ENCODE measurements at regions not wholly inside any gene's neighbourhood (a gene's known extent, or its start where the extent isn't known, plus 50 kb on each side); places are given as distances from the start of the nearest gene placed in this dataset.

- no peak overlapping the region for H3K4me3 ChIP-seq
- WGBS, 2 donors = 82 to 85% methylated on average over 2 of the region's 2 CpGs
- intact Hi-C loops (cut with DNase I) = no loop called here
- DNase-seq = no peak
- no peaks in the 10 kb centered on the region for H3K9me3 ChIP-seq
- H3K36me3 ChIP-seq = no peaks in the 10 kb centered on the region
- H3K4me1 ChIP-seq = peaks cover 0 to 8% (median 0%) of the 10 kb centered on the region in 4 donors
- TF ChIP-seq CTCF (IDR thresholded peaks at IDR 0.05) = no peak
- no peak for TF ChIP-seq POLR2A (IDR thresholded peaks at IDR 0.05)
- TF ChIP-seq POLR2AphosphoS5 (IDR thresholded peaks at IDR 0.05) = no peak
- TF ChIP-seq EP300 (IDR thresholded peaks at IDR 0.05) = no peak
- no peak overlapping the region for H3K27ac ChIP-seq
- H3K27me3 ChIP-seq = no peaks in the 10 kb centered on the region
Observed at GRCh38 chr3:159916052-159916451, 72.6 kb upstream of the IL12A start.

DNA sequence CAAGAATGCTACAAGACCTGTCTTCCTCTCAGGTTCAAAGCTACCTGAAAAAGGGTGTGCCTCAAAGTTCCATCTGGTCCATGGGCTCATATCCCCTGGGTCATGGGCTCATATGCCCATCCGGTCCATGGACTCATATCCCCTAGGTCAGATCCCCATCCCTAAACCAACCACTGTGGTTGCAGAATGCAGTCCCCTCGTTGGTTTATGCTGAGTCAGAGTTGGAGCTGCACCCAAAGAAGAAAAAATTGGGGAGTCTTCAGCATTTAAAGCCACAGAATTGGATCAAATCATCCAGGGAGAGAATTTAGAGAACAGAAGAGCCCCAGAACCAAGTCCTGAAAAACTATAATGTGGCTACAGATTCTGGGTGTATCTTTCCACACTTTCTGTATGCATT lies 71.5 kb upstream of the IL12A start:
- intact Hi-C loops (cut with DNase I) = no loop called here
- no peak for TF ChIP-seq CTCF (IDR thresholded peaks at IDR 0.05)
- Histone ChIP-seq H3K27me3 (no peaks in the 10 kb centered on the region), H3K9me3 (no peaks in the 10 kb centered on the region), H3K4me1 (no peaks in the 10 kb centered on the region), H3K36me3 (no peaks in the 10 kb centered on the region), H3K27ac (no peak overlapping the region), H3K4me3 (no peak overlapping the region)
- DNase-seq = no peak
- WGBS, 2 donors = 74% methylated on average over 2 of the region's 2 CpGs

DNA sequence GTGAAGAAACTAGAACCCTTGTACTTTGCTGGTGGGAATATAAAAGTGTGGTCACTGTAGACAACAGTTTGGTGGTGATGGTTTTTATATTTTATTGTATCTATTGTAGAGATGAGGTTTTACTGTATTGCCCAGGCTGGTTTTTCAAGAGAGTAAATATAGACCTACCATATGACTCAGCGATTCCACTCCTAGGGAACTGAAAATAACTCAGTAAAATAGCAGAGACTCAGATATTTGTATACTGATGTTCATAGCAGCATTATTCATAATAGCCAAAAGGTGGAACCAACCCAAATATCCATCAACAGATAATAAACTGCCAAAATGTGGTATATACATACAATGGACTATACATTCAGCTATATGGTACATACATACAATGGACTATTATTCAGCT lies 68.8 kb upstream of the IL12A start:
- TF ChIP-seq EP300 (IDR thresholded peaks at IDR 0.05) (no peak), CTCF (IDR thresholded peaks at IDR 0.05) (no peak), POLR2A (IDR thresholded peaks at IDR 0.05) (no peak), POLR2AphosphoS5 (IDR thresholded peaks at IDR 0.05) (no peak)
- H3K9me3 ChIP-seq = no peaks in the 10 kb centered on the region
- no peaks in the 10 kb centered on the region for H3K4me1 ChIP-seq
- no peaks in the 10 kb centered on the region for H3K27me3 ChIP-seq
- H3K4me3 ChIP-seq = no peak overlapping the region
- 58 to 83% methylated on average over 1 of the region's 1 CpG for WGBS, 2 donors
- no peak for DNase-seq
- H3K36me3 ChIP-seq = no peaks in the 10 kb centered on the region
- H3K27ac ChIP-seq = no peak overlapping the region
- intact Hi-C loops (cut with DNase I) = no loop called here

DNA sequence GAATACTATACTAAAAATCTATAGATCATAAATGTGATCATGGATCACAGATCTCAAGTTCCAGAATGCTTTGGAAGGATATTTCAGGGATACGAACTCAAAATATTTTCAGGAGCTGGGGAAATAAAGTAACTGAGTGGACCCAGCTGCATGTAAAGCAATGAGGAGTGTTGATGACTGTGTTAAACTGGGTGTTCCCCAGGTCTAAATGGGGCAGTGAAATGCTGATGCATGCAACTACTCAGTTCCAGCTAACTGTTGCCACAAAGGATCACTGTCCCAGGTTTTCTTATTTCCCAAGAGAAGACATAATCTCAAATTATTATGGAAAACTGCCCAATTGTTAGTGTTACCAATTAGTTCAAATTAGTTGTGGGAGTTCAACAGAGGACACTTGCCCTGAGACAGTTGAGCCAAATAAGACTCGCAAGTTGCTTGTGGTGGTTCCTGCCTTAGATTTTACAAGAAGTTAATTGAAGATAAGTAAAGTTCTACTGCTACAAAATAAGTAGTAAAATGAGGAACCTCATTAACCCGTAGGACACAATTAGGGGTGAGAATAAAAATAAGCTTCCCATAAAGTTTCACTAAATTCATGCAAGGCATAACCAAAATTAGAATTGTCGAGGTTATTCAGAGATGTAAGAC lies 66.3 kb upstream of the IL12A start:
- WGBS, 2 donors = 76 to 86% methylated on average over 4 of the region's 4 CpGs
- Histone ChIP-seq H3K36me3 (no peaks in the 10 kb centered on the region), H3K27ac (no peak overlapping the region), H3K27me3 (no peaks in the 10 kb centered on the region), H3K9me3 (no peaks in the 10 kb centered on the region), H3K4me1 (peaks cover 0 to 3% (median 1%) of the 10 kb centered on the region in 4 donors), H3K4me3 (no peak overlapping the region)
- no peak for DNase-seq
- TF ChIP-seq CTCF (IDR thresholded peaks at IDR 0.05) (no peak), POLR2A (IDR thresholded peaks at IDR 0.05) (no peak), POLR2AphosphoS5 (IDR thresholded peaks at IDR 0.05) (no peak), EP300 (IDR thresholded peaks at IDR 0.05) (no peak)
- intact Hi-C loops (cut with DNase I) = no loop called here

DNA sequence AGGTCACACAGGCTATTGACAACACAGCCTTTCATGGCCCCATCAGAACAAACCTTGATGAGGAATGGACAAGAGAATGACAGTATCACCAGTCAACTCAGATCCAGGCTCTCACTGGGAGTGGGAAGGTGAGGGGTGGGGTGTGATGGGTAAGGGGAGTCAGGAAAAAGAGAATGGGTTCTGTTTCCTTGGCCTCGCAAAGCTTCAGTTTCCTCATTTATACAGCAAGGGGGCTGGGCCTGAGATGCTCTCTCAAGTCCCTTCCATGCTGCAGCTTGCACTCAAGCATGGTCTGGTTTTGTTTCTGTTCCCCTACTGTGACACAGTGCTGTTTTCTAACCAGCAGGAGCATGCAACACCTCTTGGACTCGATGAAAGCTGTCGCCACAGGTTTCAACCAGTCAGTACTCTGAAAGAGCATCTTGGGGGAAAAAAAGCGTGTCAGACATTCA lies 65.7 kb upstream of the IL12A start:
- intact Hi-C loops (cut with DNase I) = no loop called here
- no peak for DNase-seq

More for the DNA sequence above, 65.7 kb upstream of the IL12A start:
- no peaks in the 10 kb centered on the region for H3K36me3 ChIP-seq
- H3K9me3 ChIP-seq = no peaks in the 10 kb centered on the region
- TF ChIP-seq EP300 (IDR thresholded peaks at IDR 0.05) (no peak), POLR2A (IDR thresholded peaks at IDR 0.05) (no peak), CTCF (IDR thresholded peaks at IDR 0.05) (no peak), POLR2AphosphoS5 (IDR thresholded peaks at IDR 0.05) (no peak)
- 69 to 89% methylated on average over 4 of the region's 4 CpGs for WGBS, 2 donors
- peaks cover 0 to 9% (median 4%) of the 10 kb centered on the region in 4 donors for H3K4me1 ChIP-seq
- H3K27me3 ChIP-seq = no peaks in the 10 kb centered on the region
- no peak overlapping the region for H3K27ac ChIP-seq
- H3K4me3 ChIP-seq = no peak overlapping the region
